HFFc6 (cell line): ENCODE measurements at regions not wholly inside any gene's neighbourhood (a gene's known extent, or its start where the extent isn't known, plus 50 kb on each side); places are given as distances from the start of the nearest gene placed in this dataset.

Experiments
- DNase-seq: peaks from one replicate; pipeline ENCODE4 v3.0.0-alpha.2; 2018
- H3K27ac Mint-ChIP-seq: 2 replicates; pipeline ENCODE4 v1.8.0; 2020; ENCODE audit warnings: mild to moderate bottlenecking, mixed read lengths
- H3K27me3 Mint-ChIP-seq: 2 replicates; pipeline ENCODE4 v1.8.0; 2021; ENCODE audit warnings: mild to moderate bottlenecking, moderate library complexity, mixed read lengths; ENCODE audit not compliant: insufficient read depth
- H3K36me3 Mint-ChIP-seq: 2 replicates; pipeline ENCODE4 v1.8.0; 2021; ENCODE audit warnings: low read depth, mixed read lengths
- H3K4me1 Mint-ChIP-seq: 2 replicates; pipeline ENCODE4 v1.8.0; 2020; ENCODE audit warnings: low read depth, mixed read lengths
- H3K4me3 Mint-ChIP-seq: 2 replicates; pipeline ENCODE4 v1.8.0; 2020; ENCODE audit warnings: mild to moderate bottlenecking, moderate library complexity, mixed read lengths
- H3K9me3 Mint-ChIP-seq: 2 replicates; pipeline ENCODE4 v1.8.0; 2020; ENCODE audit warnings: mild to moderate bottlenecking, mixed read lengths
- TF ChIP-seq, protein P1 (sequence below): fragments of 200-600 bp; sonication (generic); IDR thresholded peaks from 2 replicates; pipeline ENCODE4 v1.5.0; 2021; ENCODE audit warnings: antibody characterized with exemption, mild to moderate bottlenecking

DNA sequence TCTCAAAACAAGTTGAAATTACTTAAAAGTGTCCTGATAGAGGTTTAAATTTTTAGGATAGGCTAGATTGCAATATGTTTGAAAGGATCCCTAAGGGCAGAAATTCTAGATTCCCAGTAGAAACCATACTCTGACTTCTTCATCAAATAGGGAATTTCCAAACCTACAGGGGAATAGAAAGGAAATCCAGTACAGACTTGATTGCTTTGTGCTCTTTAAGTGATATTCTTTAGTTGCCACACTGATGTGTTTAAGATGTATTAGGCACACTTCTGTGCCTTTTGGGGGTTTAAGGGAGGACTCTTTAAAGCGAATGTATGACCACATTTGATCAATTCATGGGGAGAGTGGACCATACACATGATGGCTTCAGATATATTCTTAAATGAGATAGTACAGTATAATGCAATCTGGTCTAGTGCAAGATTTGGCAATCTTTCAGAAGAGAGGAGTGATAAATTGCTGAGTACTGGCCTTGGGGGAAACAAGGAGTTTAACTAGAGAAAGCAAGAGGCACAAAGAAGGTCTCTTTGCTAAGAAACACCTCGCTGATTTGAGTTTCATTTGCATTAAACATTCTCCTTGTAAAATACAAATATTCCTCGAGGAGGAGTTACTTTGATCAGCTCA, 268.8 kb upstream of the NR5A2 start:
- no peak for DNase-seq
- peaks cover 16% of the 10 kb centered on the region for H3K4me1 Mint-ChIP-seq
- peaks cover 2% of the 10 kb centered on the region; the same call in 1 of the 2 replicates for H3K36me3 Mint-ChIP-seq
- H3K9me3 Mint-ChIP-seq, result peaks cover 1% of the 10 kb centered on the region
- H3K27me3 Mint-ChIP-seq, result no peaks in the 10 kb centered on the region
- H3K4me3 Mint-ChIP-seq, result peak overlapping the region; percentile 31
- peak overlapping the region; percentile 4 for H3K27ac Mint-ChIP-seq
- TF ChIP-seq, protein P1, sequence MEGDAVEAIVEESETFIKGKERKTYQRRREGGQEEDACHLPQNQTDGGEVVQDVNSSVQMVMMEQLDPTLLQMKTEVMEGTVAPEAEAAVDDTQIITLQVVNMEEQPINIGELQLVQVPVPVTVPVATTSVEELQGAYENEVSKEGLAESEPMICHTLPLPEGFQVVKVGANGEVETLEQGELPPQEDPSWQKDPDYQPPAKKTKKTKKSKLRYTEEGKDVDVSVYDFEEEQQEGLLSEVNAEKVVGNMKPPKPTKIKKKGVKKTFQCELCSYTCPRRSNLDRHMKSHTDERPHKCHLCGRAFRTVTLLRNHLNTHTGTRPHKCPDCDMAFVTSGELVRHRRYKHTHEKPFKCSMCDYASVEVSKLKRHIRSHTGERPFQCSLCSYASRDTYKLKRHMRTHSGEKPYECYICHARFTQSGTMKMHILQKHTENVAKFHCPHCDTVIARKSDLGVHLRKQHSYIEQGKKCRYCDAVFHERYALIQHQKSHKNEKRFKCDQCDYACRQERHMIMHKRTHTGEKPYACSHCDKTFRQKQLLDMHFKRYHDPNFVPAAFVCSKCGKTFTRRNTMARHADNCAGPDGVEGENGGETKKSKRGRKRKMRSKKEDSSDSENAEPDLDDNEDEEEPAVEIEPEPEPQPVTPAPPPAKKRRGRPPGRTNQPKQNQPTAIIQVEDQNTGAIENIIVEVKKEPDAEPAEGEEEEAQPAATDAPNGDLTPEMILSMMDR, result no peak

DNA sequence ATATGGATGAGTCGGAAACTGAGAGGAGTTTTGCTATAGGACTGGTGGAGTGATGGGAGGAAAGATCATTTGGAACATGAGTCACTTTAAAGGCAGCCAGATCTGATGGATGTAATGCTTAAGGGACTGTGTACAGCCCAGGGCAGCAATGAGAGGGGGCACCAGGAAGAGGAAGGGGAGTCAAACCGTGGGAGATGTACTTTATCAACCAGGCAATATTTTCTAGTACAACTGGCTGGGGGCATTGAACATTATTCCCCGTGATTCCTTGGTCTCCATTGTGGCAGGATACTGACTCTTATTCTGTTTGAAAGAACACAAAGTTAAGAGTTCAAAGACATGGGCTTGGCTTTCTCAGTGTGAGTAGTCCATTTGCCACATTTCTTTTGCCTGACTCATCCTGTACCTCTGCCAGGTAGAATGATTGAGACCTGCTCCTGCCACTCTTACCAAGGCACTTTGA, 268.2 kb upstream of the NR5A2 start:
- Mint-ChIP-seq H3K36me3 (no peaks in the 10 kb centered on the region), H3K4me3 (peak overlapping the region; percentile 31), H3K27me3 (no peaks in the 10 kb centered on the region), H3K27ac (peak overlapping the region; percentile 4), H3K9me3 (no peaks in the 10 kb centered on the region), H3K4me1 (peaks cover 16% of the 10 kb centered on the region)
- DNase-seq, result peak; percentile 22
- TF ChIP-seq, protein P1, result no peak

DNA sequence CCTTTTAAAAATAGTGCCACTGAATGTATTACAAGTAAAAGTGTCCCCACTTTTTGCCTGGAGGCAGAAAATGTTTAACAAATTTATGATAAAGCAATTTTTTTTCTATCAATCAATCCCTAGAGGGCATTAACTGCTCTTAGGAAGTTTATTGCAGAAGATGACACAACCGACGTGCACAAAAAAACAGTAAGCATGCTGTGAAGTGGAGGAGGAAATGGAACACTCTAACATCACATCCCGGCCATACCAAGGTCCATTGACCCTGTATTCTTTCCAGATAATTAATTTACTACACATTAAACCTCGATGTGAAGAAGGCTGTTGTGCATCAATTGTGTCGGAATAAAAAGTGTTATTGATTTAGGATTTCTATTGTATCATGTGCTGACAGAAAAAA, 264.9 kb upstream of the NR5A2 start:
- Mint-ChIP-seq H3K27me3 (peaks cover 2% of the 10 kb centered on the region; the same call in 1 of the 2 replicates), H3K4me1 (peaks cover 16% of the 10 kb centered on the region)

DNA sequence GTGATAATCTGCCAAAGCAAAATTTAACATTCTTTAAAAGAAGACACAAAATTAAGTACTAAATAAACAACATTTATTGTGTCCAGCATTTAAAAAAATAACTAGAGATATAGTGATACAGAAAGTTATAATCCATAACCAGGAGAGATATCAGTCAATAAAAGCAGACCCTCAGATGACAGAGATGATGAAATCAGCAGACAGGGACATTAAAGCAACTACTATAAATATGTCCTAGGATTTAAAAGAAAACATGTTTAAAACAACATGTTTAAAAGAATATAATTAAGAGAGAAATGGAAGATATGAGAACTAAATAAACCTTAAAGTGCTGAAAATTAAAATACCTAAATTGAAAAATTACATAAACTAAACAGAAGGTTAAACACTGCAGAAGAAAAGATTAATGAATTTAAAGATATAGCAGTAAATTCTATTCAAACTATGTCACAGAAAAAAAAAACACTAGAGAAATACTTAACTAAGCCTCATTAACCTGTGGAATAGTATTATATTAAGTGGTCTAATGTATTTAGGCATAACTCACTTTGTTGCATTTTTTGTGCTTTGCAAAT, 261.2 kb upstream of the NR5A2 start:
- Mint-ChIP-seq H3K36me3 (peaks cover 30% of the 10 kb centered on the region), H3K4me3 (no peak overlapping the region), H3K27me3 (peaks cover 2% of the 10 kb centered on the region; the same call in 1 of the 2 replicates), H3K9me3 (peaks cover 29% of the 10 kb centered on the region), H3K27ac (no peak overlapping the region), H3K4me1 (no peaks in the 10 kb centered on the region)
- TF ChIP-seq, protein P1, result no peak
- no peak for DNase-seq

More for the DNA sequence above, 264.9 kb upstream of the NR5A2 start:
- Mint-ChIP-seq H3K9me3 (peaks cover 23% of the 10 kb centered on the region), H3K4me3 (no peak overlapping the region), H3K27ac (no peak overlapping the region), H3K36me3 (peaks cover 22% of the 10 kb centered on the region)
- no peak for DNase-seq
- TF ChIP-seq, protein P1, result no peak

DNA sequence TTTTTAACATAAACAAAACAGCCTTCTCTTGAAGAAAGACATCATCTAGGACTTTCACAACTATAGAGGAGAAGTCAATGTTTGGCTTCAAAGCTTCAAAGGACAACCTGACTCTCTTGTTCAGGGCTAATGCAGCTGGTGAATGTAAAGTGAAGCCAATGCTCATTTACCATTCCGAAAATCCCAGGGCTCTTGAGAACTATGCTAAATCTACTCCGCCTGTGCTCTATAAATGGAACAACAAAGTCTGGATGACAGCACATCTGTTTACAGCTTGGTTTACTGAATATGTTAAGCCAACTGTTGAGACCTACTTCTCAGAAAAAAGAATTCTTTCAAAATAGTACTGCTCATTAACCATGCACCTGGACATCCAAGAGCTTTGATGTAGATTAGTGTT, 259.8 kb upstream of the NR5A2 start:
- peaks cover 30% of the 10 kb centered on the region for H3K36me3 Mint-ChIP-seq
- peaks cover 2% of the 10 kb centered on the region; the same call in 1 of the 2 replicates for H3K27me3 Mint-ChIP-seq
- H3K4me1 Mint-ChIP-seq, result no peaks in the 10 kb centered on the region
- H3K27ac Mint-ChIP-seq, result no peak overlapping the region
- H3K9me3 Mint-ChIP-seq, result peaks cover 29% of the 10 kb centered on the region
- no peak overlapping the region for H3K4me3 Mint-ChIP-seq
- DNase-seq, result no peak
- TF ChIP-seq, protein P1, result no peak
